ENCODE measurements at regions not wholly inside any gene's neighbourhood (a gene's known extent, or its start where the extent isn't known, plus 50 kb on each side); places are given as distances from the start of the nearest gene placed in this dataset.

- Histone ChIP-seq H3K27ac (no peak overlapping the region), H3K4me3 (no peak overlapping the region), H3K9me3 (peaks cover 0 to 6% (median 0%) of the 10 kb centered on the region in 3 donors), H3K36me3 (no peaks in the 10 kb centered on the region), H3K4me1 (no peaks in the 10 kb centered on the region), H3K27me3 (no peaks in the 10 kb centered on the region)
- intact Hi-C loops (cut with DNase I; ENCODE audit: low total_unique reads) = no loop called here
- no peak for TF ChIP-seq CTCF (IDR thresholded peaks at IDR 0.05)
- DNase-seq = no peak
These were observed 1010.7 kb upstream of the AUTS2 start for GRCh38 chr7:68587599-68587998.

GRCh38 chr7:68601826-68602225 is 996.4 kb upstream of the AUTS2 start:
- Histone ChIP-seq H3K27me3 (no peaks in the 10 kb centered on the region), H3K27ac (no peak overlapping the region), H3K36me3 (no peaks in the 10 kb centered on the region), H3K9me3 (no peaks in the 10 kb centered on the region), H3K4me3 (no peak overlapping the region), H3K4me1 (no peaks in the 10 kb centered on the region)
- no peak for DNase-seq
- intact Hi-C loops (cut with DNase I; ENCODE audit: low total_unique reads) = no loop called here
- TF ChIP-seq CTCF (IDR thresholded peaks at IDR 0.05) = no peak

GRCh38 chr7:68604541-68604940 is 993.7 kb upstream of the AUTS2 start:
- intact Hi-C loops (cut with DNase I; ENCODE audit: low total_unique reads) = no loop called here
- Histone ChIP-seq H3K27ac (no peak overlapping the region), H3K27me3 (no peaks in the 10 kb centered on the region), H3K36me3 (no peaks in the 10 kb centered on the region), H3K4me1 (no peaks in the 10 kb centered on the region), H3K9me3 (peaks cover 0 to 13% (median 12%) of the 10 kb centered on the region in 3 donors), H3K4me3 (no peak overlapping the region)
- TF ChIP-seq CTCF (IDR thresholded peaks at IDR 0.05) = no peak
- DNase-seq = no peak

GRCh38 chr7:68610701-68611100 is 987.6 kb upstream of the AUTS2 start:
- no peak for DNase-seq
- no peak for TF ChIP-seq CTCF (IDR thresholded peaks at IDR 0.05)
- H3K9me3 ChIP-seq = peaks cover 0 to 13% (median 12%) of the 10 kb centered on the region in 3 donors
- no peaks in the 10 kb centered on the region for H3K36me3 ChIP-seq
- H3K27ac ChIP-seq = no peak overlapping the region
- H3K4me3 ChIP-seq = no peak overlapping the region
- no peaks in the 10 kb centered on the region for H3K4me1 ChIP-seq
- no peaks in the 10 kb centered on the region for H3K27me3 ChIP-seq
- intact Hi-C loops (cut with DNase I; ENCODE audit: low total_unique reads) = no loop called here

GRCh38 chr7:68613405-68613804 is 984.9 kb upstream of the AUTS2 start:
- Histone ChIP-seq H3K27ac (no peak overlapping the region), H3K36me3 (no peaks in the 10 kb centered on the region), H3K4me3 (no peak overlapping the region), H3K9me3 (peaks cover 0 to 10% (median 10%) of the 10 kb centered on the region in 3 donors), H3K27me3 (no peaks in the 10 kb centered on the region), H3K4me1 (no peaks in the 10 kb centered on the region)
- DNase-seq = no peak
- intact Hi-C loops (cut with DNase I; ENCODE audit: low total_unique reads) = no loop called here
- TF ChIP-seq CTCF (IDR thresholded peaks at IDR 0.05) = no peak

- Histone ChIP-seq H3K4me1 (no peaks in the 10 kb centered on the region), H3K9me3 (peaks cover 0 to 7% (median 6%) of the 10 kb centered on the region in 3 donors), H3K27ac (no peak overlapping the region), H3K27me3 (no peaks in the 10 kb centered on the region), H3K4me3 (no peak overlapping the region), H3K36me3 (no peaks in the 10 kb centered on the region)
- intact Hi-C loops (cut with DNase I; ENCODE audit: low total_unique reads) = no loop called here
- no peak for DNase-seq
- no peak for TF ChIP-seq CTCF (IDR thresholded peaks at IDR 0.05)
These were observed 984.4 kb upstream of the AUTS2 start for GRCh38 chr7:68613897-68614296.
